NCI-H1105 (cell line): ENCODE measurements at regions not wholly inside any gene's neighbourhood (a gene's known extent, or its start where the extent isn't known, plus 50 kb on each side); places are given as distances from the start of the nearest gene placed in this dataset.
"Not testable (repeated sequence)": the region's sequence is repeated elsewhere in the genome, so short reads cannot be mapped to it uniquely, and the experiment has no call there.

Source experiments
- DNase-seq: peaks from one replicate; lab custom pipeline; 2025; lab: John Stamatoyannopoulos, UW

- DNase-seq = no peak
Observed at GRCh38 chr6:138659998-138660397, 113.6 kb upstream of the CCDC28A start.

GRCh38 chr6:138662471-138662870, 111.1 kb upstream of the CCDC28A start:
- no peak for DNase-seq

- DNase-seq = no peak
Observed at GRCh38 chr6:138663892-138664291, 109.7 kb upstream of the CCDC28A start.

GRCh38 chr6:138664745-138665144, 108.8 kb upstream of the CCDC28A start:
- no peak for DNase-seq

GRCh38 chr6:138666636-138667035, 106.9 kb upstream of the CCDC28A start:
- no peak for DNase-seq

GRCh38 chr6:138667408-138667807, 106.2 kb upstream of the CCDC28A start:
- DNase-seq = no peak

- no peak for DNase-seq
Observed at GRCh38 chr6:138671351-138671750, 102.2 kb upstream of the CCDC28A start.

- no peak for DNase-seq
Observed at GRCh38 chr6:138673346-138674014, 100.1 kb upstream of the CCDC28A start.

- not testable (repeated sequence) for DNase-seq
Observed at GRCh38 chr6:138674444-138674843, 99.1 kb upstream of the CCDC28A start.

- no peak for DNase-seq
Observed at GRCh38 chr6:138677538-138677937, 96.0 kb upstream of the CCDC28A start.

GRCh38 chr6:138678168-138678567, 95.4 kb upstream of the CCDC28A start:
- DNase-seq = no peak

- DNase-seq = no peak
Observed at GRCh38 chr6:138680085-138680484, 93.5 kb upstream of the CCDC28A start.

GRCh38 chr6:138681627-138682026, 91.9 kb upstream of the CCDC28A start:
- no peak for DNase-seq

GRCh38 chr6:138682704-138683527, 90.7 kb upstream of the CCDC28A start:
- no peak for DNase-seq

GRCh38 chr6:138685257-138685656, 88.3 kb upstream of the CCDC28A start:
- DNase-seq = no peak

- no peak for DNase-seq
Observed at GRCh38 chr6:138685781-138686180, 87.8 kb upstream of the CCDC28A start.

GRCh38 chr6:138688580-138688979, 85.0 kb upstream of the CCDC28A start:
- no peak for DNase-seq

GRCh38 chr6:138689849-138690248, 83.7 kb upstream of the CCDC28A start:
- DNase-seq = no peak

GRCh38 chr6:138690975-138691594, 82.5 kb upstream of the CCDC28A start:
- DNase-seq = no peak

GRCh38 chr6:138691595-138692057, 81.9 kb upstream of the CCDC28A start:
- peak; percentile 19 for DNase-seq

- peak; percentile 61 for DNase-seq
Observed at GRCh38 chr6:138692058-138692977, 81.3 kb upstream of the CCDC28A start.
